Keratinocyte (primary cell): ENCODE measurements at regions not wholly inside any gene's neighbourhood (a gene's known extent, or its start where the extent isn't known, plus 50 kb on each side); places are given as distances from the start of the nearest gene placed in this dataset.
A peak's percentile ranks its signal among the peaks of the same experiment; 100 is the strongest.

Source experiments
- CTCF ChIP-seq, 3 experiments: IDR thresholded peaks in 1 of 3; conservative IDR thresholded peaks in 1 of 3; optimal IDR thresholded peaks in 1 of 3; 2 replicates in 2 of 3; 3 replicates in 1 of 3; pipeline versions ENCODE3 to v1.5.1; 2011; ENCODE audit warnings: low read length in 3 of 3, mild to moderate bottlenecking in 3 of 3, moderate library complexity in 2 of 3, control low read depth in 1 of 3, inconsistent platforms in 1 of 3; ENCODE audit not compliant: insufficient read depth in 2 of 3; ENCODE audit errors: extremely low read depth in 1 of 3
- EZH2 ChIP-seq: IDR thresholded peaks from one replicate; pipeline ENCODE4 v1.6.1; 2012; ENCODE audit warnings: inconsistent platforms, mild to moderate bottlenecking, low read length, moderate library complexity

GRCh38 chr5:52119768-52120167 lies 667.9 kb upstream of the ITGA1 start:
- TF ChIP-seq CTCF (optimal IDR thresholded peaks at IDR 0.05 in 1 of 3, IDR thresholded peaks at IDR 0.05 in 1 of 3, conservative IDR thresholded peaks at IDR 0.05 in 1 of 3; ENCODE audit: extremely low read depth in 1 of 3, insufficient read depth in 2 of 3, low read length in 3 of 3) (peak in 1 of 3 experiments; percentile 20), EZH2 (no peak)
